ENCODE measurements at regions not wholly inside any gene's neighbourhood (a gene's known extent, or its start where the extent isn't known, plus 50 kb on each side); places are given as distances from the start of the nearest gene placed in this dataset.

DNA sequence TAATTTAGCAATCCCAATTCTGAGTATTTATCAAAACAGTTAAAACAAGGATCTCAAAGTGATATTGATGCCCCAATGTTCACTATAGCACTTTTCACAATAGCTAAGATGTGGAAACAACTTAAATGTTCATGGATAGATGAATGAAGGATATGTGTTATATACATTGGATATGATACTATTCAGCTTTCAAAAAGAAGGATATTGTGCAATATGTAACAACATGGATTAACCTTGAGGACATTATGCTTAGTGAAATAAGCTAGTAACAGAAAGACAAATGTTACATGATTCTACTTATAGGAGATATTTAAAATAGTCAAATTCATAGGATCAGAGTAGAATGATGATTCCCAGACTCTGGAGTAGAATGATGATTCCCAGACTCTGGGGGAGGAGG lies 78.0 kb downstream of the INSIG2 start:
- no peaks in the 10 kb centered on the region for H3K36me3 ChIP-seq (ENCODE audit: insufficient read depth, insufficient read length, low read length)
- no peak overlapping the region for H3K9ac ChIP-seq (ENCODE audit: insufficient read length, low read depth)
- DNase-seq (ENCODE audit: low read depth, low spot score), result no peak
- no peaks in the 10 kb centered on the region for H3K4me1 ChIP-seq (ENCODE audit: insufficient read depth, insufficient read length)
- no peaks in the 10 kb centered on the region for H3K27me3 ChIP-seq (ENCODE audit: insufficient read depth, insufficient read length)
- H3K9me3 ChIP-seq (ENCODE audit: insufficient read depth, low read length), result peaks cover 31% of the 10 kb centered on the region; the same call in 1 of the 2 replicates
- TF ChIP-seq YY1 (IDR thresholded peaks at IDR 0.05; ENCODE audit: insufficient read depth, insufficient read length) (no peak), SUZ12 (IDR thresholded peaks at IDR 0.05; ENCODE audit: extremely low read depth, insufficient read depth, insufficient read length) (no peak), ZNF274 (IDR thresholded peaks at IDR 0.05; ENCODE audit: low read depth, low read length) (no peak)
- no peak overlapping the region for H3K4me3 ChIP-seq (ENCODE audit: insufficient read length, low read depth)

DNA sequence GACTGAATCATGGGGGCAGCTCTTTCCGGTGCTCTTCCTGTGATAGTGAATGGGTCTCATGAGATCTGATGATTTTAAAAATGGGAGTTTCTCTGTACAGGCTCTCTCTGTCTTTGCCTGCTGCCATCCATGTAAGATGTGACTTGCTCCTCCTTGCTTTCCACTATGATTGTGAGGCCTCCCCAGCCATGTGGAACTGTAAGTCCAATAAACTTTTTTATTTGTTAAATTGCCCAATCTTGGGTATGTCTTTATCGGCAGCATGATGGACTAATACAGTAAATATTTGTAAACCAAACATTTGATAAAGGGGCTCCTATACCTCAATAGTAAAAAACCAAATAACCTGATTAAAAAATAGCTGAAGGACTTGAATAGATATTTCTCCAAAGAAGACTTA lies 77.3 kb downstream of the INSIG2 start:
- no peak overlapping the region for H3K4me3 ChIP-seq (ENCODE audit: insufficient read length, low read depth)
- no peaks in the 10 kb centered on the region for H3K4me1 ChIP-seq (ENCODE audit: insufficient read depth, insufficient read length)
- TF ChIP-seq YY1 (IDR thresholded peaks at IDR 0.05; ENCODE audit: insufficient read depth, insufficient read length) (no peak), ZNF274 (IDR thresholded peaks at IDR 0.05; ENCODE audit: low read depth, low read length) (no peak), SUZ12 (IDR thresholded peaks at IDR 0.05; ENCODE audit: extremely low read depth, insufficient read depth, insufficient read length) (no peak)
- H3K36me3 ChIP-seq (ENCODE audit: insufficient read depth, insufficient read length, low read length), result no peaks in the 10 kb centered on the region
- peaks cover 31% of the 10 kb centered on the region; the same call in 1 of the 2 replicates for H3K9me3 ChIP-seq (ENCODE audit: insufficient read depth, low read length)
- H3K9ac ChIP-seq (ENCODE audit: insufficient read length, low read depth), result no peak overlapping the region
- no peak for DNase-seq (ENCODE audit: low read depth, low spot score)
- H3K27me3 ChIP-seq (ENCODE audit: insufficient read depth, insufficient read length), result no peaks in the 10 kb centered on the region

Measured in NT2/D1 (cell line).